Upper lobe of left lung (tissue), 6 donors: ENCODE measurements at regions not wholly inside any gene's neighbourhood (a gene's known extent, or its start where the extent isn't known, plus 50 kb on each side); places are given as distances from the start of the nearest gene placed in this dataset.

Source experiments
- ATAC-seq, 2 donors: fragments of 200-7000 bp; cut with Tn5 transposase; one replicate each; pipeline ENCODE4 v1.9.1; 2022; ENCODE audit warnings: mild to moderate bottlenecking in 2 of 2, moderate library complexity in 2 of 2; ENCODE audit not compliant: low FRiP score in 2 of 2
- DNase-seq, 2 donors: peaks; one replicate each; pipeline ENCODE4 v3.0.0-alpha.2; 2019 to 2020
- H3K27ac ChIP-seq, 4 donors: fragments of 200-600 bp; sonication (generic); one replicate each; pipeline ENCODE4 v1.5.1; 2016 to 2019
- H3K27me3 ChIP-seq, 4 donors: fragments of 200-600 bp; sonication (generic); one replicate each; pipeline ENCODE4 v1.5.1; 2017 to 2019
- H3K36me3 ChIP-seq, 4 donors: fragments of 200-600 bp; sonication (generic); one replicate each; pipeline ENCODE4 v1.5.1; 2016 to 2019
- H3K4me1 ChIP-seq, 4 donors: fragments of 200-600 bp; sonication (generic); one replicate each; pipeline ENCODE4 v1.5.1; 2018 to 2019
- H3K4me3 ChIP-seq, 4 donors: fragments of 200-600 bp; sonication (generic); one replicate each; pipeline ENCODE4 v1.5.1; 2017 to 2019; ENCODE audit warnings: mild to moderate bottlenecking in 2 of 4, moderate library complexity in 1 of 4
- H3K9me3 ChIP-seq, 4 donors: fragments of 200-600 bp; sonication (generic); one replicate each; pipeline ENCODE4 v1.5.1; 2018 to 2019
- EP300 ChIP-seq, 4 donors: sonication (generic); formaldehyde crosslinking; IDR thresholded peaks; one replicate each; pipeline ENCODE4 v1.5.1; 2017; ENCODE audit warnings: antibody characterized with exemption in 4 of 4, control low read depth in 2 of 4
- POLR2A ChIP-seq, 4 donors: fragments of 450-650 bp; IDR thresholded peaks; one replicate each; pipeline ENCODE4 v1.5.1; 2016 to 2017; ENCODE audit warnings: antibody characterized with exemption in 4 of 4, mild to moderate bottlenecking in 2 of 4
- POLR2AphosphoS5 ChIP-seq, 2 donors: sonication (generic); formaldehyde crosslinking; IDR thresholded peaks; one replicate each; pipeline ENCODE4 v1.5.1; 2017; ENCODE audit warnings: antibody characterized with exemption in 2 of 2
- WGBS, 2 donors: methylation state at CpG; one replicate each; pipeline ENCODE4 v1.1.5; 2017 to 2018; 5-methylcytosine and 5-hydroxymethylcytosine counted together
- TF ChIP-seq, protein P1 (sequence below), 6 experiments: fragments of 450-650 bp in 4 of 6; fragments of 200-600 bp in 2 of 6; sonication (generic) in 2 of 6; IDR thresholded peaks; one replicate each; pipeline ENCODE4 v1.5.1; 2016 to 2019; ENCODE audit warnings: antibody characterized with exemption in 6 of 6
- donor health status: DM: no; HTN: no; CAD: no; lungs with moderate emphysema.
- donor health status: DM: no; HTN: yes; CAD: no; lungs with severe emphysema.

DNA sequence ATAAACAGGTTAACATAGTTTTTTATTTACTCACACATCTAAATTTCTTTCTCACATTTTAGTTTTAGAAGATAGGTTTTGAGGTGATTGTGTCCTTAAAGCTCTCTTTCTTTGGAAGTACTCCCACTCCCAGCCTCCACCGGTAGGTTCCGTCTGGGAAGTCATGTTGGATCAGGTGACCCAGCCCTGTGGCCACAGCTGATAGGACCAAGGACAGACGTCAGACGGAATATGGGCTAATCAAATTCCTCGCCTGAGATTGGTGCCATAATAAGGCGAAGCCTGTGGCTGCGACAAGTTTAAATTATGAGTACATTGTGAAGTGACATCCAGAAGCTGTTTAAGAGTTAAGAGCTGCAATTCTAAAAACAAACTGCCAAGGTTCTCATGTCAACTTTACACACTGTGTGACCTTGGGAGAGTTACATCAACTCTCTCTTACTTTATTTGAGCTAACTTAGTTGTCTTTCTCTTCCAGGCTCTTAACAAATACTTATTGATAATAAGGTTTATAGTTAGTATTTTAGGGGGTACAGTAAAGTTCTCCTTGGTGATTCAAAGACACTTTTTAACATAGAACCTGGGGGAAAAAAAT lies 133.6 kb downstream of the NPY start:
- Histone ChIP-seq H3K36me3 (no peaks in the 10 kb centered on the region), H3K27me3 (no peaks in the 10 kb centered on the region), H3K4me1 (no peaks in the 10 kb centered on the region), H3K27ac (no peak overlapping the region), H3K9me3 (no peaks in the 10 kb centered on the region), H3K4me3 (no peak overlapping the region)
- TF ChIP-seq, protein P1, sequence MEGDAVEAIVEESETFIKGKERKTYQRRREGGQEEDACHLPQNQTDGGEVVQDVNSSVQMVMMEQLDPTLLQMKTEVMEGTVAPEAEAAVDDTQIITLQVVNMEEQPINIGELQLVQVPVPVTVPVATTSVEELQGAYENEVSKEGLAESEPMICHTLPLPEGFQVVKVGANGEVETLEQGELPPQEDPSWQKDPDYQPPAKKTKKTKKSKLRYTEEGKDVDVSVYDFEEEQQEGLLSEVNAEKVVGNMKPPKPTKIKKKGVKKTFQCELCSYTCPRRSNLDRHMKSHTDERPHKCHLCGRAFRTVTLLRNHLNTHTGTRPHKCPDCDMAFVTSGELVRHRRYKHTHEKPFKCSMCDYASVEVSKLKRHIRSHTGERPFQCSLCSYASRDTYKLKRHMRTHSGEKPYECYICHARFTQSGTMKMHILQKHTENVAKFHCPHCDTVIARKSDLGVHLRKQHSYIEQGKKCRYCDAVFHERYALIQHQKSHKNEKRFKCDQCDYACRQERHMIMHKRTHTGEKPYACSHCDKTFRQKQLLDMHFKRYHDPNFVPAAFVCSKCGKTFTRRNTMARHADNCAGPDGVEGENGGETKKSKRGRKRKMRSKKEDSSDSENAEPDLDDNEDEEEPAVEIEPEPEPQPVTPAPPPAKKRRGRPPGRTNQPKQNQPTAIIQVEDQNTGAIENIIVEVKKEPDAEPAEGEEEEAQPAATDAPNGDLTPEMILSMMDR (IDR thresholded peaks at IDR 0.05), result no peak
- TF ChIP-seq POLR2AphosphoS5 (IDR thresholded peaks at IDR 0.05), result no peak
- TF ChIP-seq EP300 (IDR thresholded peaks at IDR 0.05), result no peak
- no peak for TF ChIP-seq POLR2A (IDR thresholded peaks at IDR 0.05)
- 82 to 87% methylated on average over 7 of the region's 7 CpGs for WGBS, 2 donors
- DNase-seq, result no peak
- ATAC-seq, result no peak

DNA sequence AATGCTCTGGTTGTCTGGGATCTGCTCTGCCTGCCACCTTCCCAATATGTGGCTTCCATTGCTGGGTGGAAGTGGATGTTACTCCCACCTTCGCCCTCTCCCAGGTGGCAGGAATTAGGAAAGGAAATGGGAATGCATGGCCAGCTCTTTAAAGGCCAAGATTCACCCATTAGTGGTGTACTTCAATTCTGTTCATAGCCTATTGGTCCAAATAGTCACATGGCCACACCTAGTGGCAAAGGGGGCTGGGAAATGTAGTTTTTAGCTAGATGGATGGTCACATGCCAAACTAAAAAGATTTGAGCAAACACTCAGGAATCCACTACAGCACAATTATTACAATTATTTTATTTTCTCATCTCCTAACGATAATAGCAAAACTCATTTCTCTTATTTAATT lies 135.1 kb downstream of the NPY start:
- H3K4me1 ChIP-seq, result no peaks in the 10 kb centered on the region
- no peak for TF ChIP-seq POLR2A (IDR thresholded peaks at IDR 0.05)
- TF ChIP-seq, protein P1 (IDR thresholded peaks at IDR 0.05), result no peak
- no peak for TF ChIP-seq POLR2AphosphoS5 (IDR thresholded peaks at IDR 0.05)
- no peak for TF ChIP-seq EP300 (IDR thresholded peaks at IDR 0.05)
- no peaks in the 10 kb centered on the region for H3K27me3 ChIP-seq
- H3K4me3 ChIP-seq, result no peak overlapping the region
- no peak overlapping the region for H3K27ac ChIP-seq
- WGBS, 2 donors, result 83% methylated on average over 2 of the region's 2 CpGs
- no peaks in the 10 kb centered on the region for H3K9me3 ChIP-seq
- DNase-seq (no peak), ATAC-seq (peak in 1 of 2 donors; percentile 54)
- no peaks in the 10 kb centered on the region for H3K36me3 ChIP-seq

DNA sequence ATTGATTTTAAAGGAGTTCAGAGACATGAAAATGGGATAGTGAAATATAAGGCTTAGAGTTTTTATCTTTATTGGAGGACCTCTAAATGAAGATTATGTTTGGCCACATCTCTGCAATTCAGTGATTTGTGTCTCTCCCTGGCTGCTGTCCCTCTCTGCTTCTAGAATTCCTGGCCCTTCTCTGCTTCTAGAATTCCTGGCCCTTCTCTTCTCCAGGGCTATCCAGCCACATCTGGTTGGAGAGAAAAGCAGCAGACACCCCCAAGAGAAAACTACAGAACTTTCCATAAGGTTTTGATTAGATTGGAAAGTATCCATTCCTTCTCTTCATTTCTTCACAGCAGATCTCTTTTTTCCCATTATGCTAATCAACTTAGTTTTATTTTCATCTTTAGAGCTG lies 135.5 kb downstream of the NPY start:
- DNase-seq (no peak), ATAC-seq (peak in 1 of 2 donors; percentile 68)
- no peaks in the 10 kb centered on the region for H3K4me1 ChIP-seq
- no peaks in the 10 kb centered on the region for H3K9me3 ChIP-seq
- TF ChIP-seq EP300 (IDR thresholded peaks at IDR 0.05) (no peak), POLR2AphosphoS5 (IDR thresholded peaks at IDR 0.05) (no peak), POLR2A (IDR thresholded peaks at IDR 0.05) (no peak)
- TF ChIP-seq, protein P1 (IDR thresholded peaks at IDR 0.05), result no peak
- H3K4me3 ChIP-seq, result no peak overlapping the region
- no peaks in the 10 kb centered on the region for H3K27me3 ChIP-seq
- H3K36me3 ChIP-seq, result no peaks in the 10 kb centered on the region
- no peak overlapping the region for H3K27ac ChIP-seq

DNA sequence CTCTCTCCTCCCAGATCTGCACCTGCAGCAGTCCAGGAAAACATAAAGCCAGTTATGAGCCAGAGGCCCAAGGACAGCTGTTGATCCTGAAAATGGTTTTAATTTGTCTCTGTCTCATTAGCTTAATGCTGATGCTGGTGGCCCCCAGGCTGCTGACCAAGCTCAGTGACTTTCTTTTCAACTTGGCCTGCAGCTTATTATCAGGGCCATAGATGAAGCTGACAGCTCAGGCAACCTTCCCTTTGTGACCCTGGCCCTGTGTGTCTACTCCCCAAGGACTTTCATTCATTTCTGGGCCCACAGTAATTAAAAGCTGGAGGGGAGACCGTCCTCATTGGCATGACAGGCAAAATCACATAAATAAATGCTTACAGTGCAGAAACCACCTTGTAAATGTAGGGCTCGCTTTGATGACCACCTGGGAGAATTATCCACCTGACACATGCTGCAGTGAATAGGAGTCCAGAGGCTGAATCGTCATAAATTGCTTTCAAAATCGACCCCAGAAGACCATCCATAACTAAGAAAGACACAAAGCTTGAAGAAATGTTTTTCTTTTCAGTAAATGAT lies 138.5 kb downstream of the NPY start:
- WGBS, 2 donors, result 57 to 70% methylated on average over 4 of the region's 4 CpGs
- Histone ChIP-seq H3K4me1 (no peaks in the 10 kb centered on the region), H3K4me3 (no peak overlapping the region), H3K27ac (no peak overlapping the region), H3K27me3 (no peaks in the 10 kb centered on the region), H3K36me3 (no peaks in the 10 kb centered on the region), H3K9me3 (peaks cover 0 to 11% (median 4%) of the 10 kb centered on the region in 4 donors)
- TF ChIP-seq, protein P1 (IDR thresholded peaks at IDR 0.05), result no peak
- TF ChIP-seq EP300 (IDR thresholded peaks at IDR 0.05), result no peak
- no peak for TF ChIP-seq POLR2AphosphoS5 (IDR thresholded peaks at IDR 0.05)
- no peak for TF ChIP-seq POLR2A (IDR thresholded peaks at IDR 0.05)
- DNase-seq (no peak), ATAC-seq (no peak)

DNA sequence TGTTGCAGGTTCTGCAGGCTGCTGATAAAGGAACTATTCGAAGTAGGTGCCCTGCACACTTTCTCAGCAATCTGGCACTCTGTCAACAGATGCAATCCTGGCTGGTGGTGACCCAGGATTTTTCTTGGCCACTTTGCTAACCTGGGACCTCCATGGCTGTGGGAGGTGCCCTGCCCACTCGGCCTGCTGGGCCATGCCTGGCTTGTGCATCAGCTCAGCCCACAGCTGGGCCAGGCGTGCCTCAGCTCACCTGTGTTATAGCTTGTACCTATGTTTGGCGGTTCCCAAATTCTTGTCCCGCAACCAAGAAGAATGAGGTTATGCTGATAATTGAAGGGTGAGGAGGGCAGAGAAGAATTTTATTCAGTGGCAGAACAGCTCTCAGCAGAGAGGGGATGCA lies 141.7 kb downstream of the NPY start:
- WGBS, 2 donors, result 88 to 93% methylated on average over 2 to 5 of the region's 5 CpGs
- no peak overlapping the region for H3K27ac ChIP-seq
- ATAC-seq (no peak), DNase-seq (peak in 1 of 2 donors; percentile 39)
- TF ChIP-seq POLR2A (IDR thresholded peaks at IDR 0.05), result no peak
- TF ChIP-seq, protein P1 (IDR thresholded peaks at IDR 0.05), result no peak
- TF ChIP-seq POLR2AphosphoS5 (IDR thresholded peaks at IDR 0.05), result no peak
- no peak for TF ChIP-seq EP300 (IDR thresholded peaks at IDR 0.05)
- H3K4me1 ChIP-seq, result no peaks in the 10 kb centered on the region
- no peaks in the 10 kb centered on the region for H3K36me3 ChIP-seq
- H3K9me3 ChIP-seq, result peaks cover 0 to 11% (median 4%) of the 10 kb centered on the region in 4 donors
- H3K4me3 ChIP-seq, result no peak overlapping the region
- H3K27me3 ChIP-seq, result no peaks in the 10 kb centered on the region
